ENCODE measurements at regions not wholly inside any gene's neighbourhood (a gene's known extent, or its start where the extent isn't known, plus 50 kb on each side); places are given as distances from the start of the nearest gene placed in this dataset.

- Histone ChIP-seq H4K20me1 (ENCODE audit: low read length) (no peaks in the 10 kb centered on the region), H3K27ac (ENCODE audit: low read length) (no peak overlapping the region), H3K79me2 (ENCODE audit: low read length) (no peaks in the 10 kb centered on the region), H3K9me3 (ENCODE audit: low read length) (no peaks in the 10 kb centered on the region), H3F3A (ENCODE audit: low read length, unreplicated experiment) (no peaks in the 10 kb centered on the region), H3K9me2 (replicated peaks; ENCODE audit: low read length) (no peaks in the 10 kb centered on the region), H3K36me3 (ENCODE audit: low read depth, low read length) (no peaks in the 10 kb centered on the region), H3K9ac (ENCODE audit: low read length) (no peak overlapping the region), H3K4me3 (ENCODE audit: low read length) (no peak overlapping the region), H3K27me3 (ENCODE audit: low read length) (no peaks in the 10 kb centered on the region), H2AFZ (ENCODE audit: low read length) (no peak overlapping the region), H3K4me2 (ENCODE audit: low read length) (no peak overlapping the region), H3K4me1 (ENCODE audit: insufficient read depth, low read length) (no peaks in the 10 kb centered on the region)
- DNase-seq: no peak
- POLR2A ChIA-PET (ENCODE audit: unreplicated experiment): no interaction called here
- ATAC-seq: no peak
- CTCF ChIA-PET: no interaction called here
- intact Hi-C loops (cut with micrococcal nuclease): no loop called here
- BruUV-seq (replicated peaks): no TSS peak
- no peak for TF ChIP-seq EZH2phosphoT487 (IDR thresholded peaks at IDR 0.05; ENCODE audit: borderline replicate concordance, low read length)
Measured at GRCh38 chr2:173812321-173812720, 152.9 kb downstream of the SP3 start.

DNA sequence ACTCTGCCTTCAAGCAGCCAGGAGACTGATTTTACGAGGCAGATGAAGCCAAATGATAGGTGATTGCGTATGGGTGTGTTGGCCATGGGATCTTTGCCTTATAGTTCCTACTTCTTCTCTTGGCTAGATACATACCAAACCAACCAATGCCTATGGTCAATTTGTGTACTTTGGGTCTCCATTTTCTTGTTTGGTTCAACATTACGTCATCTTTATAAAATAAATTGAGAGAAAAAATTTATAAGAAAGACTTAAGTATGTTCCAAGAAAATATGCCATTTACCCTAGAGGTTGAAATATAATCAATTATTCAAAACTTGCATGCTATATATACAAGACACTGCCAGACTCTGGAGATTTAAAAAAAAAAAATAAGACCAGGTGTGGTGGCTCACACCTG, 150.9 kb downstream of the SP3 start:
- H4K20me1 ChIP-seq (ENCODE audit: low read length): no peaks in the 10 kb centered on the region
- no peak overlapping the region for H2AFZ ChIP-seq (ENCODE audit: low read length)
- no TSS peak for BruUV-seq (replicated peaks)
- H3K27ac ChIP-seq (ENCODE audit: low read length): no peak overlapping the region
- H3K4me3 ChIP-seq (ENCODE audit: low read length): no peak overlapping the region
- no peaks in the 10 kb centered on the region for H3K36me3 ChIP-seq (ENCODE audit: low read depth, low read length)
- H3K27me3 ChIP-seq (ENCODE audit: low read length): no peaks in the 10 kb centered on the region
- H3K9me3 ChIP-seq (ENCODE audit: low read length): no peaks in the 10 kb centered on the region
- intact Hi-C loops (cut with micrococcal nuclease): no loop called here
- no peaks in the 10 kb centered on the region for H3F3A ChIP-seq (ENCODE audit: low read length, unreplicated experiment)
- no peaks in the 10 kb centered on the region for H3K9me2 ChIP-seq (replicated peaks; ENCODE audit: low read length)
- H3K79me2 ChIP-seq (ENCODE audit: low read length): no peaks in the 10 kb centered on the region
- TF ChIP-seq CTCF (conservative IDR thresholded peaks at IDR 0.05; ENCODE audit: low read depth, low read length) (no peak), EZH2 (IDR thresholded peaks at IDR 0.05; ENCODE audit: low read length, unreplicated experiment) (no peak), EZH2phosphoT487 (IDR thresholded peaks at IDR 0.05; ENCODE audit: borderline replicate concordance, low read length) (no peak)
- H3K4me2 ChIP-seq (ENCODE audit: low read length): no peak overlapping the region
- ATAC-seq (no peak), DNase-seq (no peak)
- H3K4me1 ChIP-seq (ENCODE audit: insufficient read depth, low read length): peaks cover 4% of the 10 kb centered on the region; the same call in 1 of the 2 replicates
- ChIA-PET POLR2A (ENCODE audit: unreplicated experiment) (no interaction called here), CTCF (no interaction called here)
- H3K9ac ChIP-seq (ENCODE audit: low read length): no peak overlapping the region

DNA sequence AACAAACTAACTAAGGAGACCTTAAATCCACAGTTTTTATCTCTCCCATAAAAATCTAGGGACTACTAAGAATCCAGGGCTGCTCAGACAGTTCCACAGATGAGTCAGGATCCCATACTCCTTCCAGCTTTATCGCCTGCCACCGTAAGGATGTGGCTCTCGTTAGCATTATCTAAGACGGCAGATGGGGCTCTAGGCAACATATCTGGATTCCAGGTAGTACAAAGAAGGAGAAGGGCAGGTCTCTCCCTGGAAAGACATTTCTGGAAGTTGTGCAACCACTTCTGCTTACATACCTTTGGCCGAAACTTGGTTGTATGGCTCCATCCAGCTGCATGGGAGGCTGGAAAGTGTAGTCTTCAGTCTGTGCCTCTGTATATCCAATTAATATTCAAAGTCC, 149.4 kb downstream of the SP3 start:
- H3K9ac ChIP-seq (ENCODE audit: low read length): no peak overlapping the region
- no peaks in the 10 kb centered on the region for H3F3A ChIP-seq (ENCODE audit: low read length, unreplicated experiment)
- 0 out of 2 replicates have a peak, but pooled peaks cover 5% of the 10 kb centered on the region for H3K27me3 ChIP-seq (ENCODE audit: low read length)
- ChIA-PET POLR2A (ENCODE audit: unreplicated experiment) (no interaction called here), CTCF (no interaction called here)
- no peaks in the 10 kb centered on the region for H3K79me2 ChIP-seq (ENCODE audit: low read length)
- intact Hi-C loops (cut with micrococcal nuclease): no loop called here
- H2AFZ ChIP-seq (ENCODE audit: low read length): no peak overlapping the region
- no peak overlapping the region for H3K27ac ChIP-seq (ENCODE audit: low read length)
- no peaks in the 10 kb centered on the region for H3K36me3 ChIP-seq (ENCODE audit: low read depth, low read length)
- H3K4me3 ChIP-seq (ENCODE audit: low read length): no peak overlapping the region
- H3K4me1 ChIP-seq (ENCODE audit: insufficient read depth, low read length): peaks cover 4% of the 10 kb centered on the region; the same call in 1 of the 2 replicates
- H3K4me2 ChIP-seq (ENCODE audit: low read length): no peak overlapping the region
- no peak for ATAC-seq
- DNase-seq: no peak
- H3K9me2 ChIP-seq (replicated peaks; ENCODE audit: low read length): no peaks in the 10 kb centered on the region
- H4K20me1 ChIP-seq (ENCODE audit: low read length): no peaks in the 10 kb centered on the region
- no peaks in the 10 kb centered on the region for H3K9me3 ChIP-seq (ENCODE audit: low read length)
- TF ChIP-seq EZH2 (IDR thresholded peaks at IDR 0.05; ENCODE audit: low read length, unreplicated experiment) (no peak), CTCF (conservative IDR thresholded peaks at IDR 0.05; ENCODE audit: low read depth, low read length) (no peak), EZH2phosphoT487 (IDR thresholded peaks at IDR 0.05; ENCODE audit: borderline replicate concordance, low read length) (no peak)
- no TSS peak for BruUV-seq (replicated peaks)

Measured in PC-3 (cell line).